ENCODE measurements at regions not wholly inside any gene's neighbourhood (a gene's known extent, or its start where the extent isn't known, plus 50 kb on each side); places are given as distances from the start of the nearest gene placed in this dataset.

DNA sequence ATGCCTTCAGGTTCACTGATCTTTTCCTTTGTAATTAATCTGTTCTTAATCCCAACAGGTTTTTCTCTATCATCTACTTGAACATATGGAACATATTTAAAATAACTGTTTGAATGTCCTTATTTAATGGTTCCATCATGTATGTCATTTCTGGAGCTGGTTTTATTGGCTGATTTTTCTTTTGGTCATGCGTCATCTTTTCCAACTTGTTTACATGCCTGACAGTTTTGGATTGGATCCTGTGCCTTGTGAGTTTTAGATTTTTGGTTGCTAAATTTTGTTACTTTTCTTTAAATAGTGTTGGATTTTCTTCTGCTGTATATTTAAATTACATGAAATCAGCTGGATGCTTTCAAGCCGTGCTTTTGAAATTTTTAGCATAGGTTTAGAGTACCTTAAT is 237.3 kb upstream of the DAAM1 start:
- H3K9me3 ChIP-seq (ENCODE audit: control insufficient read depth in 1 of 2, low read length in 2 of 2) = no peaks in the 10 kb centered on the region

DNA sequence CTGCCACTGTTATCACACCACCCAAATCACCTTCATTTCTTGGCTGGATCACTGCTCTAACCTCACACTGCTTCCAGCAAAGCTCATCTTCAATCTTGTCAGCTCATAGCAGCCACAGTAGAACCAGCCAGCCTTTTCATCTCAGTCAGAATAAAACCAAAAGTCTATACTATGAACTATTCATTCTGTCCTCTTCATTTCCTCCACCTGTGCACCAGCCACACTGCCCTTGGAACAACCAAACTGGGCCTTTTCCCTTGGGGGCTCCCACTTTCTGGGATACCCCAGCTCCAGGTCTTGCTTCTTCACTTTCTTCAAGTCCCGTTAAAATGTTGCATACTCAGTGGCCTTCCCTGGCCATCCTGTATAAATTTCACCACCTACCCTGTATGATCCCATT is 234.4 kb upstream of the DAAM1 start:
- no peak overlapping the region for H3K4me3 ChIP-seq (ENCODE audit: low read depth in 1 of 2, low read length in 2 of 2)
- H3K9ac ChIP-seq (ENCODE audit: low read depth in 1 of 2, low read length in 2 of 2) = no peak overlapping the region
- peaks cover 0 to 7% of the 10 kb centered on the region in 2 donors for H3K4me1 ChIP-seq (ENCODE audit: control insufficient read depth in 1 of 2, insufficient read depth in 2 of 2, low read length in 2 of 2)
- H3K27me3 ChIP-seq (ENCODE audit: control insufficient read depth in 1 of 2, insufficient read depth in 2 of 2, low read length in 2 of 2) = no peaks in the 10 kb centered on the region
- H3K36me3 ChIP-seq (ENCODE audit: control insufficient read depth in 1 of 2, insufficient read depth in 2 of 2, low read length in 2 of 2) = no peaks in the 10 kb centered on the region
- H3K9me3 ChIP-seq (ENCODE audit: control insufficient read depth in 1 of 2, low read length in 2 of 2) = no peaks in the 10 kb centered on the region
- H3K27ac ChIP-seq (ENCODE audit: low read depth, low read length) = no peak overlapping the region

More for the DNA sequence above, 237.3 kb upstream of the DAAM1 start:
- H3K27ac ChIP-seq (ENCODE audit: low read depth, low read length) = no peak overlapping the region
- H3K9ac ChIP-seq (ENCODE audit: low read depth in 1 of 2, low read length in 2 of 2) = no peak overlapping the region
- H3K27me3 ChIP-seq (ENCODE audit: control insufficient read depth in 1 of 2, insufficient read depth in 2 of 2, low read length in 2 of 2) = no peaks in the 10 kb centered on the region
- peaks cover 0 to 7% of the 10 kb centered on the region in 2 donors for H3K4me1 ChIP-seq (ENCODE audit: control insufficient read depth in 1 of 2, insufficient read depth in 2 of 2, low read length in 2 of 2)
- no peak overlapping the region for H3K4me3 ChIP-seq (ENCODE audit: low read depth in 1 of 2, low read length in 2 of 2)
- no peaks in the 10 kb centered on the region for H3K36me3 ChIP-seq (ENCODE audit: control insufficient read depth in 1 of 2, insufficient read depth in 2 of 2, low read length in 2 of 2)

DNA sequence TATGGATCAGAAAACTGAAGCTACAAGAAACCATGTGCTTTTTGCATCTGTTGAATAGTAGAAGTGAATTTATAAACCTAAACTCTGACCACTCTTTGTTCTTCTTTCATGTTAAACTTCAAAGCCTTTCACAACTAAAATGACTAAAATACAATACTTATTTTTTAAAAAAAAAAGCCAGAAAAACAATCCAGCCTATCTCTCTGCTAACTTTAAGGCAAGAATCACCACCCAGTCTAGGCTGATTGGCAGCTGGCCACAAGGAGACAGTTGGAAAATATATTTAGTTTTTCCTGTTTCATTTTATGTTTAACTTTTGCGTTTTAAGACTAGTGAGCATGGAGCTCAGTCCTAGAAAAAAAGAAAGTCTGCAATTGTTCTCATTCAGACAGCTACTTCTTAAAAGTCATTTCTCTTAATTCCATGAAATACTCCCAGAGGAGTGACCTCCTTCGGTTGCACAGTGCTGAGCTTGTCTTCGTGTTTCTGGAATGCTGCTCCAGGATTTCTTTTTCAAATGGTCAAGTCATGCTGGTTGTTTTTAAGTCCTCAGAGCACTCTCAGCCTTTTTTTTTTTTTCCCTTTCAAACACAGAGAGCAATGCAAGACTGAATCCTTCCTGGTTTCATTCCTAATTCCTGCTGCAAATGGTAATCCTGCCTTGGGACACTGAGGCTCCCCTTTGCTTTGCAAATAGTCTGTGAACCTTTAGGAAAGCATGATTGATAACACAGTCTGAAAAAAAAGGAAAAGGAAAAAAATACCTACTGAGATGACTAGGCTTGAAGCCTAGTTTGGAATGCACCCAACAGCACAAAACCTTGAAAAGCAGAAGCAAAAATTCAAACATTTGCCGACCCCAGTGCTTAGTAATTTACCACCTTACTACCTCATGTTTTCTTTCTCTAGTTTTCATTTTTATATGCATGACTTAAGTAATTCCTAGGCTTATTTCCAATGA is 233.3 kb upstream of the DAAM1 start:
- Histone ChIP-seq H3K27me3 (ENCODE audit: control insufficient read depth in 1 of 2, insufficient read depth in 2 of 2, low read length in 2 of 2) (no peaks in the 10 kb centered on the region), H3K4me3 (ENCODE audit: low read depth in 1 of 2, low read length in 2 of 2) (no peak overlapping the region), H3K27ac (ENCODE audit: low read depth, low read length) (no peak overlapping the region), H3K9ac (ENCODE audit: low read depth in 1 of 2, low read length in 2 of 2) (no peak overlapping the region), H3K4me1 (ENCODE audit: control insufficient read depth in 1 of 2, insufficient read depth in 2 of 2, low read length in 2 of 2) (peaks cover 0 to 7% of the 10 kb centered on the region in 2 donors), H3K36me3 (ENCODE audit: control insufficient read depth in 1 of 2, insufficient read depth in 2 of 2, low read length in 2 of 2) (no peaks in the 10 kb centered on the region), H3K9me3 (ENCODE audit: control insufficient read depth in 1 of 2, low read length in 2 of 2) (no peaks in the 10 kb centered on the region)

DNA sequence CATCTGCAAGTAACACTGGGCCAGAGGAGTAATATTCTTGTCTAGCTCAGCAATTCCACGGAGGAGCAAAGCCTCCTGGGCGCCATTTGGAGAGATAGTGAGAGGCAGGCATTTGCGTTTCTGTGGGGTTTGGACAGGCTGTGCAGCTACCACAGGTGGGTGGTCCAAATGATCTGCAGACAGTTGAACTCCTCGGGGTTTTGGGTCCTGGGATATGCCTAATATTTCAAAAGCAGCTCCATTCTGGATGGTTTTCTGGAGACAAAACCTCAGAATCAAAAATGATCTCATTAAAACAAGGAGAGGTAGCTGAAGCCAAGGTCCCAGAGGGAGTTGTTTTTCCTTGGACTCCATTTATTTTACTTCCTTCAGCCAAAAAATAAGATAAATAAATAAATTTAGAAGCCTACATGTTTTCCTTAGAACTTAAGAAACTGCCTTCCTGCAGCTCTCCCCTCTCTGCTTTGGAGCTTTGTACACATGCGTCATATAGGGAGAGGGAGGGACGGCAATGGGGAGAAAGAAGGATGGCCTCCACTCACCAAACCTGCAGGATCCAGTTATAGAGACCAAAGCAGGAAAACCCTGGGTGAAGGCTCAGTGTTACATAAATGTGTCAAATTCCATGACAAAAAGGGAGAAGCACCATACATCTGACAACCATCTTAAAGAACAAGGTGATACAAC is 227.3 kb upstream of the DAAM1 start:
- Histone ChIP-seq H3K27ac (ENCODE audit: low read depth, low read length) (no peak overlapping the region), H3K27me3 (ENCODE audit: control insufficient read depth in 1 of 2, insufficient read depth in 2 of 2, low read length in 2 of 2) (no peaks in the 10 kb centered on the region), H3K36me3 (ENCODE audit: control insufficient read depth in 1 of 2, insufficient read depth in 2 of 2, low read length in 2 of 2) (no peaks in the 10 kb centered on the region), H3K9me3 (ENCODE audit: control insufficient read depth in 1 of 2, low read length in 2 of 2) (no peaks in the 10 kb centered on the region), H3K9ac (ENCODE audit: low read depth in 1 of 2, low read length in 2 of 2) (no peak overlapping the region), H3K4me1 (ENCODE audit: control insufficient read depth in 1 of 2, insufficient read depth in 2 of 2, low read length in 2 of 2) (no peaks in the 10 kb centered on the region), H3K4me3 (ENCODE audit: low read depth in 1 of 2, low read length in 2 of 2) (no peak overlapping the region)

DNA sequence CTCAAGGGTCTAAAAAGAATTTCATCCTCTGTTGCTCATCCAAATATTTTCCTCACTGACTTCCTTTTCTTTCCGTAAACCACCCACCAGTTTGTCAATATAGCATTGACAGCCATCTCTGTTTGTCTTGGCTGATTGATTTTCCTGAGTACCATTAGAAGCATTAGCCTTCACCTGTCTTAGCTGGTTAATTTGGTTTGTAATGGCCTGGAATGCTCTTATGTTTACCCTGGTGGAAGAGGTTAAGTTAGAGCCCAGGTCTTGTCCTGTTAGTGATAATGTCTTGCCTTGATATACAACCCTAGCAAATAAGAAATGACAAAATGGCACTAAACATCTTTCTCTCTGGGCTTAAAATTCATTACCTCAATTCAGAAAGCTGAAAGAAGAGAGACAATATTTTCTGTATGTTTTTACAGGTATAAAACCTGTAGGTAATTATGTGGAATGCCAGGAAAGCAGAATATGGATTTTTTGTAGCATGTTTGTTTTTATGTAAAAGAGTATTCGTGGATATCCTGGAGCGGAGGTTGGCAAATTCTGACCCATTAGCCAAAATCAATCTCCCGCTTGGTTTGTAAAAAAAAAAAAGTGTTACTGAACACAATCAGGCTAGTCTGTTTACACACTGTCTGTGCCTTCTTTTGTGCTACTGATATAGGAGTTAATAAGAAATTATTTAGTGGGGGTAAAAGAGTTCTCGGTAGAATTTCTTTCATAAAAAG is 224.4 kb upstream of the DAAM1 start:
- H3K27me3 ChIP-seq (ENCODE audit: control insufficient read depth in 1 of 2, insufficient read depth in 2 of 2, low read length in 2 of 2) = no peaks in the 10 kb centered on the region

DNA sequence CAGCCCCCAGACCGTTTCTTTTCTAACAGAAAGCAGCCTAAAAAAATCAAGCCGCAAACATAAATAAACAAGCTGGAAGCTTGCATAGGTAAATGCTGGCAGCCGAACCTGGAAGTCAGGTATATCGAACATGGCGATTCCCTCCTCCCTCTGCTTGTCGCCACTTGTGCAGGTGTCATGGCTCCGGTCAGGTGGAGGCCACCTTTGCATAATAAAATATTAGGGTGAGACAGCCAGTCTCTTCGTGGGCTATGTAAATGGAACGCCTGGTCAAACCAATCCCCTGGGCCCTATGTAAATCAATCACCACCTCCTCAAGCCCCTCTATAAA is 223.9 kb upstream of the DAAM1 start:
- no peaks in the 10 kb centered on the region for H3K36me3 ChIP-seq (ENCODE audit: control insufficient read depth in 1 of 2, insufficient read depth in 2 of 2, low read length in 2 of 2)
- no peak overlapping the region for H3K4me3 ChIP-seq (ENCODE audit: low read depth in 1 of 2, low read length in 2 of 2)
- H3K9ac ChIP-seq (ENCODE audit: low read depth in 1 of 2, low read length in 2 of 2) = no peak overlapping the region
- no peaks in the 10 kb centered on the region for H3K4me1 ChIP-seq (ENCODE audit: control insufficient read depth in 1 of 2, insufficient read depth in 2 of 2, low read length in 2 of 2)
- H3K27me3 ChIP-seq (ENCODE audit: control insufficient read depth in 1 of 2, insufficient read depth in 2 of 2, low read length in 2 of 2) = no peaks in the 10 kb centered on the region
- H3K27ac ChIP-seq (ENCODE audit: low read depth, low read length) = no peak overlapping the region
- H3K9me3 ChIP-seq (ENCODE audit: control insufficient read depth in 1 of 2, low read length in 2 of 2) = no peaks in the 10 kb centered on the region

More for the DNA sequence above, 224.4 kb upstream of the DAAM1 start:
- Histone ChIP-seq H3K9ac (ENCODE audit: low read depth in 1 of 2, low read length in 2 of 2) (no peak overlapping the region), H3K4me3 (ENCODE audit: low read depth in 1 of 2, low read length in 2 of 2) (no peak overlapping the region), H3K9me3 (ENCODE audit: control insufficient read depth in 1 of 2, low read length in 2 of 2) (no peaks in the 10 kb centered on the region), H3K27ac (ENCODE audit: low read depth, low read length) (no peak overlapping the region), H3K4me1 (ENCODE audit: control insufficient read depth in 1 of 2, insufficient read depth in 2 of 2, low read length in 2 of 2) (no peaks in the 10 kb centered on the region), H3K36me3 (ENCODE audit: control insufficient read depth in 1 of 2, insufficient read depth in 2 of 2, low read length in 2 of 2) (no peaks in the 10 kb centered on the region)

DNA sequence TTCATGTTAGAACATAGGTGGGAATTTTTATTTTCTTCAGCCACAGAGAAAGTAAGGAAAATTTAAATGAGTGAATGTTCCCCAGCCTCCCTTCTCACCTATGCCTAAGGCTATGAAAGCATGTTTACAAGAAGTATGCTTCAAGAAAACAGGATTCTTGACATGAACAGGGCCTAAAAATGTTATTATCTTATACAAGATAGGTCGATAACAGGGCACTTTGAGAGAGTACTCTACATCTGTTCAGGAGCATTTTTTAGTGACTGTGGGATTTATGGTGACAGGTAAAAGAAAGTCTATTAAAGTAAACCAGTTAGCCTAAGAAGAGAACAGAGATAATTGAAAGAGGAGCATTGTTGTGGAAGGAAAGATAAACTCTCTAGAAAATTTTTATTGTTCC is 222.9 kb upstream of the DAAM1 start:
- H3K36me3 ChIP-seq (ENCODE audit: control insufficient read depth in 1 of 2, insufficient read depth in 2 of 2, low read length in 2 of 2) = no peaks in the 10 kb centered on the region
- no peak overlapping the region for H3K4me3 ChIP-seq (ENCODE audit: low read depth in 1 of 2, low read length in 2 of 2)
- no peaks in the 10 kb centered on the region for H3K9me3 ChIP-seq (ENCODE audit: control insufficient read depth in 1 of 2, low read length in 2 of 2)
- no peak overlapping the region for H3K27ac ChIP-seq (ENCODE audit: low read depth, low read length)
- H3K4me1 ChIP-seq (ENCODE audit: control insufficient read depth in 1 of 2, insufficient read depth in 2 of 2, low read length in 2 of 2) = no peaks in the 10 kb centered on the region
- no peaks in the 10 kb centered on the region for H3K27me3 ChIP-seq (ENCODE audit: control insufficient read depth in 1 of 2, insufficient read depth in 2 of 2, low read length in 2 of 2)
- no peak overlapping the region for H3K9ac ChIP-seq (ENCODE audit: low read depth in 1 of 2, low read length in 2 of 2)

DNA sequence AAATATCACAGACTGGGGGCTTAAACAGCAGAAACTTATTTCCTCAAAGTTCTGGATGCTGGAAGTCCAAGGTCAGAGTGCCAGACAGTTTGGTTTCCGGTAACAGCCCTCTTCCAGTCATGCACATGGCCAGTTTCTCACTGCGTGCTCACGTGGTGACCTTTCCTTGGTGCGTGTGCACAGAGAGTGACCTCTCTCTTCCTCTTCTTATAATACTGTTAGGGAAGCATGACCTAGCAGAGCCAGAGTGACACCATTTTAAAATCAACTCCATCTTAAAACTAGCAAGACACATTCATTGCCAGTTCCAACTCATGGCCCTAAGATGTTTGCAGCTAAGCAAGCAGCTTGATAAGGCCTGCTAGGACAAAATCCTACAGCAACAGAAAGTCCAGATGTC is 221.5 kb upstream of the DAAM1 start:
- no peak overlapping the region for H3K4me3 ChIP-seq (ENCODE audit: low read depth in 1 of 2, low read length in 2 of 2)
- no peak overlapping the region for H3K9ac ChIP-seq (ENCODE audit: low read depth in 1 of 2, low read length in 2 of 2)
- no peaks in the 10 kb centered on the region for H3K36me3 ChIP-seq (ENCODE audit: control insufficient read depth in 1 of 2, insufficient read depth in 2 of 2, low read length in 2 of 2)
- H3K9me3 ChIP-seq (ENCODE audit: control insufficient read depth in 1 of 2, low read length in 2 of 2) = no peaks in the 10 kb centered on the region
- H3K27me3 ChIP-seq (ENCODE audit: control insufficient read depth in 1 of 2, insufficient read depth in 2 of 2, low read length in 2 of 2) = no peaks in the 10 kb centered on the region
- H3K27ac ChIP-seq (ENCODE audit: low read depth, low read length) = no peak overlapping the region
- no peaks in the 10 kb centered on the region for H3K4me1 ChIP-seq (ENCODE audit: control insufficient read depth in 1 of 2, insufficient read depth in 2 of 2, low read length in 2 of 2)

DNA sequence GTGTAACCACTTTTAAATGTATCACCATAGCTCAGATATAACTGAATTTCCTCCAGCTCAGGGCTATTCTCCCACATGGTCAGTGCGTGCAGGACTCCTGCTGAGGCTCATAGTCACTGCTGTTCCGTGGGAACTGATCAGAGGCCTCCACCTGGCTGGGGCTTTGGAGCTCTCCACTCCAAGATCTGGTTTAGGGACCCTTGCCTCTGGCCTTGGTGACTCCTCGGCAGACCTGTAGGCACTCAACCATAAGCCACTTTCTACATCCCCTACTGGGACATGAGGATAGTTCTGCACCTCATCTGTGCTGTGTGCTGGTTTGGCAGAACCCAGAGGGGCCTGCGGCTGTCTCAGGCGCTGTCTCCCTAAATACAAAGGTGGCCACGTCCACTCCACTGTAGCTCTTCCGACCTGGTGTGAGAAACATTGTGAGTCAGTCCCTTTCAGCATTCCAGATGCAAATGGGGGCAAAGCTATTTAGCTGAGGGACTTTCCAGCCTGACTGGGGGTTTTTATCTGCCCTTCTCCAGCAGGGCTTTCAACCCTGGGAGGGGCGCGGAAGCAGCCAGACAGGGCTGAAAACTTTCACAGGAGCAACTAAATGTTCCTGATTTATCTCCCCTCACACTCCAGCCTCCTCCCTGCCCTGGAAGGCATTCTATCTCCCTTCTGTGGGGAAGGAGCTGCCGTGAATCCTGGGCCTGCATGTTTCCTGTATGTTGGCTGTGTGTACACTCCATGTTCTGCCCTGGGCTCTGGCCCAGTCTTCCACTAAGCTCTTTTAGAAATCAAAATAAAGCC is 218.3 kb upstream of the DAAM1 start:
- Histone ChIP-seq H3K9ac (ENCODE audit: low read depth in 1 of 2, low read length in 2 of 2) (no peak overlapping the region), H3K9me3 (ENCODE audit: control insufficient read depth in 1 of 2, low read length in 2 of 2) (no peaks in the 10 kb centered on the region), H3K4me1 (ENCODE audit: control insufficient read depth in 1 of 2, insufficient read depth in 2 of 2, low read length in 2 of 2) (no peaks in the 10 kb centered on the region), H3K27ac (ENCODE audit: low read depth, low read length) (no peak overlapping the region), H3K4me3 (ENCODE audit: low read depth in 1 of 2, low read length in 2 of 2) (no peak overlapping the region), H3K36me3 (ENCODE audit: control insufficient read depth in 1 of 2, insufficient read depth in 2 of 2, low read length in 2 of 2) (no peaks in the 10 kb centered on the region), H3K27me3 (ENCODE audit: control insufficient read depth in 1 of 2, insufficient read depth in 2 of 2, low read length in 2 of 2) (no peaks in the 10 kb centered on the region)

Data from duodenal mucosa (tissue), 2 donors.